ENCODE measurements at regions not wholly inside any gene's neighbourhood (a gene's known extent, or its start where the extent isn't known, plus 50 kb on each side); places are given as distances from the start of the nearest gene placed in this dataset.

- Mint-ChIP-seq H3K36me3 (ENCODE audit: insufficient read depth in 1 of 3, low read depth in 3 of 3) (no peaks in the 10 kb centered on the region), H3K27ac (no peak overlapping the region), H3K27me3 (ENCODE audit: low read depth) (no peaks in the 10 kb centered on the region), H3K4me1 (no peaks in the 10 kb centered on the region), H3K4me3 (no peak overlapping the region), H3K9me3 (no peaks in the 10 kb centered on the region)
- Histone ChIP-seq H3K56ac (ENCODE audit: insufficient read length, low read depth, low read length) (no peak overlapping the region), H3K18ac (ENCODE audit: insufficient read length, low read depth, low read length) (no peak overlapping the region), H2BK120ac (ENCODE audit: low read depth, low read length, poor library complexity, severe bottlenecking) (no peak overlapping the region), H2AFZ (ENCODE audit: low read length) (no peak overlapping the region), H3K4ac (ENCODE audit: low read depth, low read length) (no peak overlapping the region), H2BK20ac (ENCODE audit: low read depth, low read length, poor library complexity, severe bottlenecking) (no peak overlapping the region), H3K23ac (ENCODE audit: insufficient read length, low read depth, low read length) (no peak overlapping the region), H3K27ac (ENCODE audit: insufficient read length, low read depth, low read length) (no peak overlapping the region), H3K4me1 (ENCODE audit: insufficient read depth, low read length) (no peaks in the 10 kb centered on the region), H3K9me3 (ENCODE audit: control insufficient read depth, low read depth, low read length) (no peaks in the 10 kb centered on the region), H4K20me1 (ENCODE audit: control insufficient read depth, insufficient read depth, insufficient read length) (no peaks in the 10 kb centered on the region), H4K91ac (ENCODE audit: insufficient read length, low read depth, low read length) (no peak overlapping the region), H2BK15ac (ENCODE audit: low read depth, low read length) (no peak overlapping the region), H2AK5ac (ENCODE audit: insufficient read length, low read length) (no peak overlapping the region), H3K9ac (ENCODE audit: extremely low read depth, insufficient read length, low read length) (no peak overlapping the region), H3T11ph (ENCODE audit: low read length) (no peak overlapping the region), H2BK5ac (ENCODE audit: insufficient read length, low read length) (no peak overlapping the region), H4K8ac (replicated peaks; ENCODE audit: insufficient read length, low read depth, low read length) (no peak overlapping the region), H3K23me2 (ENCODE audit: insufficient read length, low read depth, low read length, poor library complexity, severe bottlenecking) (no peaks in the 10 kb centered on the region), H4K5ac (ENCODE audit: insufficient read length, low read depth, low read length) (no peak overlapping the region), H3K79me1 (ENCODE audit: insufficient read depth, low read depth, low read length, poor library complexity, severe bottlenecking) (no peaks in the 10 kb centered on the region), H3K27me3 (ENCODE audit: insufficient read depth, low read length) (no peaks in the 10 kb centered on the region), H3K79me2 (ENCODE audit: insufficient read depth, low read length) (no peaks in the 10 kb centered on the region), H2BK12ac (ENCODE audit: insufficient read length, low read depth, low read length) (no peak overlapping the region), H3K14ac (ENCODE audit: insufficient read depth, low read length) (no peak overlapping the region), H3K4me2 (ENCODE audit: insufficient read depth, insufficient read length, low read length) (no peak overlapping the region)
- TF ChIP-seq CTCF (conservative IDR thresholded peaks at IDR 0.05), result no peak
- DNase-seq, result no peak
Observed at GRCh38 chr5:29321591-29321990, 1871.9 kb upstream of the CDH6 start.

All from H9 (cell line).